ENCODE measurements at regions not wholly inside any gene's neighbourhood (a gene's known extent, or its start where the extent isn't known, plus 50 kb on each side); places are given as distances from the start of the nearest gene placed in this dataset.

DNA sequence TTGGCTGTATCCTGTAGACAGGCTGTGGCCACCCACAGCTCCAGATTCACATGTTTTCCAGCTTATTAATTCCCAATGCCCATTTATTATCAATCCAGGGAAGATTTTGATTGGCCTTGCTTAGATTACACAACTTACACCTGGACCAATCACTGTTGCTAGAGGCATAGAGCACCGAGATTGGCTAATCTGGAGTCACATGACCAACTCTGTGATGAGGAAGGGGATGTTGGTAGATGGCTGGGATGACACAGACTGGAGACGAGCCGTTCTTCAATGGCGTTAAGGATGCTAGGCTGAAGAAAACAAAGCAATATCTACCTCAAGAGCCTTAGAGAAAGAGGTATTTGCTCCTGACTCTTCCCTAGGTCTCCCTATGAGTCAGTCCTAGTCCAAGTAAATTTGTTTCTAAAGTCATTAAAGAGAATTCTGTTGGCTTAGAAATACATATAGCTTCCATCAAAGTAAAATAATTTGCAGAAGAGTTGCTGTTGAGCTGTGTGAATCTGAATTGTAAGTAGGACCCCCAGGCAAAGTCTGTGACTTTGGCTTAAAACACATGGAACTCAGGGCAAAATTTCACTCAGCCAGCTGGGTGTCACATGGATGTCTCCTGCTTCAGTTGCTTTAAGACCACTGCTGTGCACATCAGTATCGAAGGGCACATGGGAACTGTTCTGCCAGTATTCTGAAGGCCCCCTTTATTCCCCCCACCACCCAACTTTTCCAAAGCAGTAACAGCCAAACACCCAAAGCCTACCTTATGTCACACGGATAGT, 326.4 kb upstream of the KLF4 start:
- H3K27me3 Mint-ChIP-seq: peaks cover 4% of the 10 kb centered on the region
- H3K4me2 ChIP-seq (replicated peaks; ENCODE audit: low read depth, low read length, poor library complexity, severe bottlenecking): no peak overlapping the region
- POLR2A ChIA-PET: no interaction called here
- intact Hi-C loops (cut with micrococcal nuclease): no loop called here
- no peak overlapping the region for H3K27ac ChIP-seq (ENCODE audit: low read length in 2 of 2)
- H3K36me3 ChIP-seq (replicated peaks in 1 of 2; ENCODE audit: control extremely low read depth in 1 of 2, control insufficient read depth in 1 of 2, extremely low read depth in 1 of 2, insufficient read depth in 2 of 2, low read length in 1 of 2): no peaks in the 10 kb centered on the region
- no peak overlapping the region for H3K27ac Mint-ChIP-seq
- H3K79me2 ChIP-seq (ENCODE audit: control insufficient read depth, insufficient read depth, low read length): no peaks in the 10 kb centered on the region
- no peak overlapping the region for H2AFZ ChIP-seq (ENCODE audit: insufficient read depth, low read depth, low read length, poor library complexity, severe bottlenecking)
- no peaks in the 10 kb centered on the region for H4K20me1 ChIP-seq (ENCODE audit: control insufficient read depth, insufficient read depth, low read length, poor library complexity, severe bottlenecking)
- no peaks in the 10 kb centered on the region for H3K27me3 ChIP-seq (replicated peaks in 1 of 4; ENCODE audit: control extremely low read depth in 1 of 4, control insufficient read depth in 3 of 4, insufficient read depth in 4 of 4, low read length in 3 of 4)
- H3K4me3 ChIP-seq (ENCODE audit: control extremely low read depth in 1 of 5, extremely low read depth in 1 of 5, insufficient read depth in 1 of 5, low read depth in 2 of 5, low read length in 4 of 5): no peak overlapping the region
- no peaks in the 10 kb centered on the region for H3K4me1 Mint-ChIP-seq
- no peaks in the 10 kb centered on the region for H3K9me3 ChIP-seq (ENCODE audit: control extremely low read depth in 1 of 3, control insufficient read depth in 2 of 3, insufficient read depth in 1 of 3, low read length in 2 of 3)
- WGBS (ENCODE audit: insufficient coverage): 75% methylated on average over 1 of the region's 6 CpGs
- TF ChIP-seq EZH2 (IDR thresholded peaks at IDR 0.05; ENCODE audit: borderline replicate concordance, insufficient read depth, low read depth, low read length, poor library complexity, severe bottlenecking): no peak
- TF ChIP-seq, protein P1, sequence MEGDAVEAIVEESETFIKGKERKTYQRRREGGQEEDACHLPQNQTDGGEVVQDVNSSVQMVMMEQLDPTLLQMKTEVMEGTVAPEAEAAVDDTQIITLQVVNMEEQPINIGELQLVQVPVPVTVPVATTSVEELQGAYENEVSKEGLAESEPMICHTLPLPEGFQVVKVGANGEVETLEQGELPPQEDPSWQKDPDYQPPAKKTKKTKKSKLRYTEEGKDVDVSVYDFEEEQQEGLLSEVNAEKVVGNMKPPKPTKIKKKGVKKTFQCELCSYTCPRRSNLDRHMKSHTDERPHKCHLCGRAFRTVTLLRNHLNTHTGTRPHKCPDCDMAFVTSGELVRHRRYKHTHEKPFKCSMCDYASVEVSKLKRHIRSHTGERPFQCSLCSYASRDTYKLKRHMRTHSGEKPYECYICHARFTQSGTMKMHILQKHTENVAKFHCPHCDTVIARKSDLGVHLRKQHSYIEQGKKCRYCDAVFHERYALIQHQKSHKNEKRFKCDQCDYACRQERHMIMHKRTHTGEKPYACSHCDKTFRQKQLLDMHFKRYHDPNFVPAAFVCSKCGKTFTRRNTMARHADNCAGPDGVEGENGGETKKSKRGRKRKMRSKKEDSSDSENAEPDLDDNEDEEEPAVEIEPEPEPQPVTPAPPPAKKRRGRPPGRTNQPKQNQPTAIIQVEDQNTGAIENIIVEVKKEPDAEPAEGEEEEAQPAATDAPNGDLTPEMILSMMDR (IDR thresholded peaks at IDR 0.05): no peak
- CTCF ChIA-PET: no interaction called here
- no peaks in the 10 kb centered on the region for H3K9me3 Mint-ChIP-seq (ENCODE audit: insufficient read depth)
- no peak for ATAC-seq (ENCODE audit: low read depth)
- H3K4me3 Mint-ChIP-seq: no peak overlapping the region
- DNase-seq: no peak
- H3K9ac ChIP-seq (ENCODE audit: low read length): no peak overlapping the region
- H3K4me1 ChIP-seq (ENCODE audit: control insufficient read depth in 2 of 2, insufficient read depth in 2 of 2, low read length in 2 of 2): no peaks in the 10 kb centered on the region

DNA sequence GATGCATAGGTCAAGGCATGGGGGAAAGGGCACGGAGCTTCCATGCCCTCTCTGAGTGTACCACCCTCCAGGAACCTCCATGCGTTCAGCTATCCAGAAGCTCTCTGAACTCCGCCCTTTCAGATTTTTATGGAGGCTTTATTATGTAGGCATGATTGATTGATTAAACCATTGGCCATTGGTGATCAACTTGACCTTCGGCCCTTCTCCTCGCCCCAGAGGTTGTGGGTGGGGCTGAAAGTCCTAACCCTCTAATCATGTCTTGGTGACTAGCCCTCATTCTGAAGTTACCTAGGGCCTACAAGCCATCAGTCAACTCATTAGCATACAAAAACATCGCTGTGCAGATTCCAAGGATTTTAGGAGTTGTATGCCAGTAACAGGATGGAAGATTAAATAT, 323.7 kb upstream of the KLF4 start:
- no peak overlapping the region for H3K27ac Mint-ChIP-seq
- no peak overlapping the region for H3K27ac ChIP-seq (ENCODE audit: low read length in 2 of 2)
- intact Hi-C loops (cut with micrococcal nuclease): no loop called here
- no peaks in the 10 kb centered on the region for H3K79me2 ChIP-seq (ENCODE audit: control insufficient read depth, insufficient read depth, low read length)
- DNase-seq: no peak
- no peak overlapping the region for H3K4me3 ChIP-seq (ENCODE audit: control extremely low read depth in 1 of 5, extremely low read depth in 1 of 5, insufficient read depth in 1 of 5, low read depth in 2 of 5, low read length in 4 of 5)
- POLR2A ChIA-PET: no interaction called here
- no peaks in the 10 kb centered on the region for H3K9me3 Mint-ChIP-seq (ENCODE audit: insufficient read depth)
- H3K4me2 ChIP-seq (replicated peaks; ENCODE audit: low read depth, low read length, poor library complexity, severe bottlenecking): no peak overlapping the region
- no peaks in the 10 kb centered on the region for H3K9me3 ChIP-seq (ENCODE audit: control extremely low read depth in 1 of 3, control insufficient read depth in 2 of 3, insufficient read depth in 1 of 3, low read length in 2 of 3)
- H3K9ac ChIP-seq (ENCODE audit: low read length): no peak overlapping the region
- H4K20me1 ChIP-seq (ENCODE audit: control insufficient read depth, insufficient read depth, low read length, poor library complexity, severe bottlenecking): no peaks in the 10 kb centered on the region
- CTCF ChIA-PET: no interaction called here
- H2AFZ ChIP-seq (ENCODE audit: insufficient read depth, low read depth, low read length, poor library complexity, severe bottlenecking): no peak overlapping the region
- WGBS (ENCODE audit: insufficient coverage): no CpG with 5 or more reads among the region's 6 CpGs
- H3K27me3 Mint-ChIP-seq: no peaks in the 10 kb centered on the region
- H3K27me3 ChIP-seq (replicated peaks in 1 of 4; ENCODE audit: control extremely low read depth in 1 of 4, control insufficient read depth in 3 of 4, insufficient read depth in 4 of 4, low read length in 3 of 4): no peaks in the 10 kb centered on the region
- TF ChIP-seq, protein P1 (IDR thresholded peaks at IDR 0.05): no peak
- no peak for TF ChIP-seq EZH2 (IDR thresholded peaks at IDR 0.05; ENCODE audit: borderline replicate concordance, insufficient read depth, low read depth, low read length, poor library complexity, severe bottlenecking)
- H3K4me1 Mint-ChIP-seq: no peaks in the 10 kb centered on the region
- H3K4me1 ChIP-seq (ENCODE audit: control insufficient read depth in 2 of 2, insufficient read depth in 2 of 2, low read length in 2 of 2): no peaks in the 10 kb centered on the region
- no peak for ATAC-seq (ENCODE audit: low read depth)
- no peak overlapping the region for H3K4me3 Mint-ChIP-seq
- H3K36me3 ChIP-seq (replicated peaks in 1 of 2; ENCODE audit: control extremely low read depth in 1 of 2, control insufficient read depth in 1 of 2, extremely low read depth in 1 of 2, insufficient read depth in 2 of 2, low read length in 1 of 2): no peaks in the 10 kb centered on the region

All from B cell (primary cell).